Stimulated activated CD4-positive, alpha-beta T cell treated with anti-CD3 and anti-CD28 coated beads, Interleukin-12 subunit alpha, Interleukin-12 subunit beta, amount 100 ng/mL, for 4 hours (primary cell): ENCODE measurements at regions not wholly inside any gene's neighbourhood (a gene's known extent, or its start where the extent isn't known, plus 50 kb on each side); places are given as distances from the start of the nearest gene placed in this dataset.
"Not testable (repeated sequence)": the region's sequence is repeated elsewhere in the genome, so short reads cannot be mapped to it uniquely, and the experiment has no call there.

Experiments
- DNase-seq: peaks from one replicate; pipeline ENCODE4 v3.0.0-alpha.2; 2020

- no peak for DNase-seq
Observed at GRCh38 chr17:14596224-14596623, 295.3 kb downstream of the HS3ST3B1 start.

- DNase-seq = no peak
Observed at GRCh38 chr17:14595656-14596055, 294.8 kb downstream of the HS3ST3B1 start.

- no peak for DNase-seq
Observed at GRCh38 chr17:14594690-14595089, 293.8 kb downstream of the HS3ST3B1 start.

GRCh38 chr17:14593956-14594355, 293.1 kb downstream of the HS3ST3B1 start:
- no peak for DNase-seq

GRCh38 chr17:14590459-14591250, 289.8 kb downstream of the HS3ST3B1 start:
- no peak for DNase-seq

- DNase-seq = no peak
Observed at GRCh38 chr17:14585099-14585498, 284.2 kb downstream of the HS3ST3B1 start.

GRCh38 chr17:14582996-14583395, 282.1 kb downstream of the HS3ST3B1 start:
- DNase-seq = no peak

GRCh38 chr17:14581186-14581830, 280.4 kb downstream of the HS3ST3B1 start:
- DNase-seq = no peak

GRCh38 chr17:14580499-14580898, 279.6 kb downstream of the HS3ST3B1 start:
- no peak for DNase-seq

- no peak for DNase-seq
Observed at GRCh38 chr17:14579716-14580115, 278.8 kb downstream of the HS3ST3B1 start.

- no peak for DNase-seq
Observed at GRCh38 chr17:14575471-14575953, 274.6 kb downstream of the HS3ST3B1 start.

- DNase-seq = not testable (repeated sequence)
Observed at GRCh38 chr17:14560325-14560724, 259.4 kb downstream of the HS3ST3B1 start.

- DNase-seq = no peak
Observed at GRCh38 chr17:14559264-14560119, 258.6 kb downstream of the HS3ST3B1 start.

GRCh38 chr17:14557480-14557879, 256.6 kb downstream of the HS3ST3B1 start:
- DNase-seq = no peak

- no peak for DNase-seq
Observed at GRCh38 chr17:14553847-14554246, 253.0 kb downstream of the HS3ST3B1 start.

- no peak for DNase-seq
Observed at GRCh38 chr17:14552306-14552705, 251.4 kb downstream of the HS3ST3B1 start.

GRCh38 chr17:14547556-14547955, 246.7 kb downstream of the HS3ST3B1 start:
- no peak for DNase-seq

- DNase-seq = no peak
Observed at GRCh38 chr17:14547016-14547415, 246.1 kb downstream of the HS3ST3B1 start.

- DNase-seq = no peak
Observed at GRCh38 chr17:14545156-14545906, 244.4 kb downstream of the HS3ST3B1 start.

- DNase-seq = no peak
Observed at GRCh38 chr17:14541714-14542113, 240.8 kb downstream of the HS3ST3B1 start.

GRCh38 chr17:14539801-14540200, 238.9 kb downstream of the HS3ST3B1 start:
- DNase-seq = no peak

GRCh38 chr17:14532242-14532641, 231.4 kb downstream of the HS3ST3B1 start:
- DNase-seq = not testable (repeated sequence)
